ENCODE measurements at regions not wholly inside any gene's neighbourhood (a gene's known extent, or its start where the extent isn't known, plus 50 kb on each side); places are given as distances from the start of the nearest gene placed in this dataset.

- DNase-seq (ENCODE audit: low read depth, low spot score) (no peak), FAIRE-seq (no peak)
- no peak for TF ChIP-seq CTCF (optimal IDR thresholded peaks at IDR 0.05 in 1 of 3, IDR thresholded peaks at IDR 0.05 in 1 of 3, conservative IDR thresholded peaks at IDR 0.05 in 1 of 3; ENCODE audit: extremely low read depth in 1 of 3, insufficient read depth in 2 of 3, low read length in 3 of 3)
- no peak for TF ChIP-seq EZH2 (IDR thresholded peaks at IDR 0.05; ENCODE audit: low read length)
- Histone ChIP-seq H3K9me1 (ENCODE audit: control insufficient read depth, extremely low read depth, insufficient read depth, low read length) (no peaks in the 10 kb centered on the region), H3K27me3 (ENCODE audit: control insufficient read depth, extremely low read depth, insufficient read depth, low read length) (no peaks in the 10 kb centered on the region), H3K79me2 (ENCODE audit: control insufficient read depth, insufficient read depth, low read length) (no peaks in the 10 kb centered on the region), H4K20me1 (ENCODE audit: control insufficient read depth, extremely low read depth, insufficient read depth, low read length) (no peaks in the 10 kb centered on the region), H3K4me2 (ENCODE audit: control insufficient read depth, extremely low read depth, insufficient read depth, low read depth, low read length) (no peak overlapping the region), H3K36me3 (ENCODE audit: control insufficient read depth in 2 of 2, extremely low read depth in 1 of 2, insufficient read depth in 2 of 2, low read length in 2 of 2) (no peaks in the 10 kb centered on the region), H3K27ac (ENCODE audit: control insufficient read depth, insufficient read depth, low read length) (no peak overlapping the region), H3K9ac (ENCODE audit: control insufficient read depth, extremely low read depth, insufficient read depth, low read length) (no peak overlapping the region), H3K4me1 (ENCODE audit: control insufficient read depth, extremely low read depth, insufficient read depth, low read length) (no peaks in the 10 kb centered on the region), H3K4me3 (ENCODE audit: control insufficient read depth in 2 of 3, extremely low read depth in 1 of 3, insufficient read depth in 2 of 3, low read depth in 1 of 3, low read length in 3 of 3) (no peak overlapping the region), H2AFZ (ENCODE audit: control insufficient read depth, low read length) (no peak overlapping the region), H3K9me3 (ENCODE audit: control insufficient read depth, low read depth, low read length) (no peaks in the 10 kb centered on the region)
- dilution Hi-C loops (cut with MboI; ENCODE audit: extremely low pct_ligation_motif_present, low sequenced_read_pairs) = no loop called here
Observed at GRCh38 chr2:54374591-54375364, 81.3 kb upstream of the SPTBN1 start.

- dilution Hi-C loops (cut with MboI; ENCODE audit: extremely low pct_ligation_motif_present, low sequenced_read_pairs) = no loop called here
Observed at GRCh38 chr2:54377451-54377850, 78.7 kb upstream of the SPTBN1 start.

More at GRCh38 chr2:54377451-54377850, 78.7 kb upstream of the SPTBN1 start:
- Histone ChIP-seq H3K27me3 (ENCODE audit: control insufficient read depth, extremely low read depth, insufficient read depth, low read length) (no peaks in the 10 kb centered on the region), H3K36me3 (ENCODE audit: control insufficient read depth in 2 of 2, extremely low read depth in 1 of 2, insufficient read depth in 2 of 2, low read length in 2 of 2) (no peaks in the 10 kb centered on the region), H2AFZ (ENCODE audit: control insufficient read depth, low read length) (no peak overlapping the region), H3K4me3 (ENCODE audit: control insufficient read depth in 2 of 3, extremely low read depth in 1 of 3, insufficient read depth in 2 of 3, low read depth in 1 of 3, low read length in 3 of 3) (no peak overlapping the region), H3K4me2 (ENCODE audit: control insufficient read depth, extremely low read depth, insufficient read depth, low read depth, low read length) (no peak overlapping the region), H3K9ac (ENCODE audit: control insufficient read depth, extremely low read depth, insufficient read depth, low read length) (no peak overlapping the region), H3K9me1 (ENCODE audit: control insufficient read depth, extremely low read depth, insufficient read depth, low read length) (no peaks in the 10 kb centered on the region), H3K9me3 (ENCODE audit: control insufficient read depth, low read depth, low read length) (no peaks in the 10 kb centered on the region), H3K79me2 (ENCODE audit: control insufficient read depth, insufficient read depth, low read length) (no peaks in the 10 kb centered on the region), H4K20me1 (ENCODE audit: control insufficient read depth, extremely low read depth, insufficient read depth, low read length) (no peaks in the 10 kb centered on the region), H3K27ac (ENCODE audit: control insufficient read depth, insufficient read depth, low read length) (no peak overlapping the region), H3K4me1 (ENCODE audit: control insufficient read depth, extremely low read depth, insufficient read depth, low read length) (peaks cover 5% of the 10 kb centered on the region)
- no peak for FAIRE-seq
- no peak for DNase-seq (ENCODE audit: low read depth, low spot score)
- TF ChIP-seq CTCF (optimal IDR thresholded peaks at IDR 0.05 in 1 of 3, IDR thresholded peaks at IDR 0.05 in 1 of 3, conservative IDR thresholded peaks at IDR 0.05 in 1 of 3; ENCODE audit: extremely low read depth in 1 of 3, insufficient read depth in 2 of 3, low read length in 3 of 3) = no peak
- TF ChIP-seq EZH2 (IDR thresholded peaks at IDR 0.05; ENCODE audit: low read length) = no peak

Data from keratinocyte (primary cell).